T-cell (primary cell): ENCODE measurements at regions not wholly inside any gene's neighbourhood (a gene's known extent, or its start where the extent isn't known, plus 50 kb on each side); places are given as distances from the start of the nearest gene placed in this dataset.

Experiments
- ATAC-seq, 4 experiments: fragments of 200-7000 bp in 3 of 4; fragments of 150-1000 bp in 1 of 4; cut with Tn5 transposase; replicated peaks in 1 of 4; 1 replicate in 3 of 4; 2 replicates in 1 of 4; pipeline ENCODE4 v1.10.0; 2021; ENCODE audit warnings: moderate library complexity in 3 of 4, mild to moderate bottlenecking in 2 of 4, moderate number of reproducible peaks in 1 of 4
- CTCF ChIA-PET, 2 donors: fragments of 300-600 bp; sonication (Branson Sonifier 250); formaldehyde crosslinking; loops; one replicate each; lab custom pipeline; 2022; ENCODE audit warnings: antibody characterized with exemption in 2 of 2; lab: Charles Lee
- POLR2A ChIA-PET, 2 donors: fragments of 300-600 bp; sonication (Branson Sonifier 250); formaldehyde crosslinking; loops; one replicate each; lab custom pipeline; 2022; ENCODE audit warnings: antibody characterized with exemption in 2 of 2; lab: Charles Lee
- DNase-seq, 35 experiments: peaks; one replicate each; pipeline versions ENCODE4 v3.0.0 to v3.0.0-alpha.2; 2013 to 2023
- H3K27ac ChIP-seq: one replicate; pipeline ENCODE4 v1.5.1; 2013; ENCODE audit warnings: low read length
- H3K27me3 ChIP-seq, 2 experiments: replicated peaks in 1 of 2; 1 replicate in 1 of 2; 2 replicates in 1 of 2; pipeline versions ENCODE4 v1.6.1 to v1.7.0; 2013; ENCODE audit warnings: low read length in 1 of 2, mixed read lengths in 1 of 2; ENCODE audit not compliant: control insufficient read depth in 2 of 2, insufficient read depth in 2 of 2; ENCODE audit errors: extremely low read depth in 1 of 2
- H3K36me3 ChIP-seq, 2 donors: 1 replicate in 1 of 2; 2 replicates in 1 of 2; pipeline versions ENCODE4 v1.6.1 to v1.7.0; 2013; ENCODE audit warnings: low read length in 1 of 2; ENCODE audit not compliant: control insufficient read depth in 2 of 2, insufficient read depth in 1 of 2; ENCODE audit errors: extremely low read depth in 1 of 2
- H3K4me1 ChIP-seq, 2 experiments: 1 replicate in 1 of 2; 2 replicates in 1 of 2; pipeline versions ENCODE4 v1.6.1 to v1.7.0; 2013; ENCODE audit warnings: low read length in 2 of 2, mixed read lengths in 1 of 2; ENCODE audit not compliant: insufficient read depth in 2 of 2, control insufficient read depth in 1 of 2; ENCODE audit errors: extremely low read depth in 1 of 2
- H3K4me3 ChIP-seq, 2 donors: 1 replicate in 1 of 2; 2 replicates in 1 of 2; pipeline versions ENCODE4 v1.5.1 to v1.7.0; 2013; ENCODE audit warnings: mild to moderate bottlenecking in 2 of 2, low read length in 1 of 2, moderate library complexity in 1 of 2; ENCODE audit not compliant: control insufficient read depth in 1 of 2; ENCODE audit errors: extremely low read depth in 1 of 2
- H3K9me3 ChIP-seq: 2 replicates; pipeline ENCODE4 v1.7.0; 2013
- H3K27ac Mint-ChIP-seq, 2 donors: one replicate each; pipeline ENCODE4 v1.8.0; 2020 to 2021; ENCODE audit warnings: mild to moderate bottlenecking in 2 of 2, mixed read lengths in 2 of 2
- H3K27me3 Mint-ChIP-seq, 2 donors: one replicate each; pipeline ENCODE4 v1.8.0; 2021 to 2022; ENCODE audit warnings: mixed read lengths in 2 of 2
- H3K36me3 Mint-ChIP-seq: one replicate; pipeline ENCODE4 v1.8.0; 2021; ENCODE audit warnings: mixed read lengths
- H3K4me1 Mint-ChIP-seq, 3 donors: one replicate each; pipeline ENCODE4 v1.8.0; 2020 to 2022; ENCODE audit warnings: mixed read lengths in 3 of 3, mild to moderate bottlenecking in 1 of 3
- H3K4me3 Mint-ChIP-seq, 3 donors: one replicate each; pipeline ENCODE4 v1.8.0; 2020 to 2022; ENCODE audit warnings: mild to moderate bottlenecking in 3 of 3, mixed read lengths in 3 of 3, moderate library complexity in 3 of 3
- H3K9me3 Mint-ChIP-seq, 3 donors: one replicate each; pipeline ENCODE4 v1.8.0; 2020 to 2022; ENCODE audit warnings: mixed read lengths in 3 of 3
- WGBS: methylation state at CpG from one replicate; pipeline ENCODE4 v1.1.5; 2013; ENCODE audit warnings: missing lambda C conversion rate; ENCODE audit not compliant: insufficient coverage; 5-methylcytosine and 5-hydroxymethylcytosine counted together

GRCh38 chr15:96403071-96403470 lies 72.6 kb downstream of the NR2F2 start:
- H3K27ac Mint-ChIP-seq, result no peak overlapping the region
- no peaks in the 10 kb centered on the region for H3K4me1 ChIP-seq
- no peak overlapping the region for H3K27ac ChIP-seq
- DNase-seq (no peak), ATAC-seq (no peak)
- ChIA-PET POLR2A (no interaction called here), CTCF (no interaction called here)
- no peaks in the 10 kb centered on the region for H3K36me3 Mint-ChIP-seq
- H3K4me1 Mint-ChIP-seq, result no peaks in the 10 kb centered on the region
- H3K4me3 Mint-ChIP-seq, result no peak overlapping the region
- no peaks in the 10 kb centered on the region for H3K36me3 ChIP-seq
- peaks cover 31 to 39% of the 10 kb centered on the region in 2 donors for H3K27me3 Mint-ChIP-seq
- WGBS, result no CpG with 5 or more reads among the region's 1 CpG
- H3K9me3 Mint-ChIP-seq, result no peaks in the 10 kb centered on the region
- peaks cover 6 to 7% of the 10 kb centered on the region in 2 experiments for H3K27me3 ChIP-seq
- no peaks in the 10 kb centered on the region for H3K9me3 ChIP-seq
- no peak overlapping the region for H3K4me3 ChIP-seq

- Histone ChIP-seq H3K9me3 (no peaks in the 10 kb centered on the region), H3K4me1 (peaks cover 0 to 2% of the 10 kb centered on the region in 2 experiments), H3K27ac (no peak overlapping the region), H3K27me3 (peaks cover 7 to 16% of the 10 kb centered on the region in 2 experiments), H3K36me3 (no peaks in the 10 kb centered on the region), H3K4me3 (no peak overlapping the region)
- ChIA-PET CTCF (no interaction called here), POLR2A (no interaction called here)
- no peaks in the 10 kb centered on the region for H3K9me3 Mint-ChIP-seq
- H3K27ac Mint-ChIP-seq, result no peak overlapping the region
- no peak for ATAC-seq
- peaks cover 40 to 41% of the 10 kb centered on the region in 2 donors for H3K27me3 Mint-ChIP-seq
- no peak for DNase-seq
- WGBS, result no CpG with 5 or more reads among the region's 1 CpG
- no peak overlapping the region for H3K4me3 Mint-ChIP-seq
- peaks cover 0 to 2% (median under 1%) of the 10 kb centered on the region in 3 donors for H3K4me1 Mint-ChIP-seq
- H3K36me3 Mint-ChIP-seq, result no peaks in the 10 kb centered on the region
Measured at GRCh38 chr15:96403932-96404331, 73.4 kb downstream of the NR2F2 start.

- Histone ChIP-seq H3K27me3 (peaks cover 8 to 22% of the 10 kb centered on the region in 2 experiments), H3K4me3 (no peak overlapping the region), H3K9me3 (no peaks in the 10 kb centered on the region), H3K36me3 (no peaks in the 10 kb centered on the region), H3K27ac (no peak overlapping the region), H3K4me1 (peaks cover 0 to 2% of the 10 kb centered on the region in 2 experiments)
- no peak overlapping the region for H3K4me3 Mint-ChIP-seq
- no CpG with 5 or more reads among the region's 2 CpGs for WGBS
- peaks cover 2 to 4% (median 2%) of the 10 kb centered on the region in 3 donors for H3K4me1 Mint-ChIP-seq
- no peaks in the 10 kb centered on the region for H3K9me3 Mint-ChIP-seq
- ChIA-PET CTCF (no interaction called here), POLR2A (interaction anchor here in 1 of 2 donors (0.5 kb wide), 1 partner anchor 1041 kb away, joined by 3 read pairs; no protein-coding TSS in a partner anchor)
- peaks cover 40 to 43% of the 10 kb centered on the region in 2 donors for H3K27me3 Mint-ChIP-seq
- ATAC-seq (no peak), DNase-seq (no peak)
- H3K36me3 Mint-ChIP-seq, result no peaks in the 10 kb centered on the region
- H3K27ac Mint-ChIP-seq, result no peak overlapping the region
Measured at GRCh38 chr15:96404560-96404959, 74.1 kb downstream of the NR2F2 start.

GRCh38 chr15:96406291-96406690 lies 75.8 kb downstream of the NR2F2 start:
- Mint-ChIP-seq H3K27ac (no peak overlapping the region), H3K36me3 (no peaks in the 10 kb centered on the region), H3K4me3 (no peak overlapping the region), H3K9me3 (no peaks in the 10 kb centered on the region), H3K4me1 (peaks cover 2 to 4% (median 2%) of the 10 kb centered on the region in 3 donors), H3K27me3 (peaks cover 55 to 58% of the 10 kb centered on the region in 2 donors)
- ChIA-PET CTCF (no interaction called here), POLR2A (no interaction called here)
- H3K4me3 ChIP-seq, result no peak overlapping the region
- H3K27ac ChIP-seq, result no peak overlapping the region
- DNase-seq, result no peak
- peaks cover 0 to 2% of the 10 kb centered on the region in 2 experiments for H3K4me1 ChIP-seq
- WGBS, result no CpG with 5 or more reads among the region's 3 CpGs
- no peaks in the 10 kb centered on the region for H3K9me3 ChIP-seq
- H3K36me3 ChIP-seq, result no peaks in the 10 kb centered on the region
- no peak for ATAC-seq
- H3K27me3 ChIP-seq, result peaks cover 9 to 31% of the 10 kb centered on the region in 2 experiments

GRCh38 chr15:96406701-96407100 lies 76.2 kb downstream of the NR2F2 start:
- peaks cover 0 to 2% of the 10 kb centered on the region in 2 experiments for H3K4me1 ChIP-seq
- DNase-seq (no peak), ATAC-seq (no peak)
- peaks cover 58 to 60% of the 10 kb centered on the region in 2 donors for H3K27me3 Mint-ChIP-seq
- H3K27ac Mint-ChIP-seq, result no peak overlapping the region
- H3K9me3 Mint-ChIP-seq, result no peaks in the 10 kb centered on the region
- no peak overlapping the region for H3K4me3 Mint-ChIP-seq
- H3K27me3 ChIP-seq, result peaks cover 14 to 31% of the 10 kb centered on the region in 2 experiments
- H3K36me3 ChIP-seq, result no peaks in the 10 kb centered on the region
- no peak overlapping the region for H3K27ac ChIP-seq
- no peaks in the 10 kb centered on the region for H3K36me3 Mint-ChIP-seq
- H3K9me3 ChIP-seq, result no peaks in the 10 kb centered on the region
- H3K4me1 Mint-ChIP-seq, result peaks cover 2 to 4% (median 2%) of the 10 kb centered on the region in 3 donors
- 79% methylated on average over 2 of the region's 7 CpGs for WGBS
- POLR2A ChIA-PET, result no interaction called here
- CTCF ChIA-PET, result no interaction called here
- no peak overlapping the region for H3K4me3 ChIP-seq

GRCh38 chr15:96407482-96407881 lies 77.0 kb downstream of the NR2F2 start:
- H3K4me3 ChIP-seq, result no peak overlapping the region
- no peak overlapping the region for H3K27ac Mint-ChIP-seq
- H3K27me3 ChIP-seq, result peaks cover 15 to 31% of the 10 kb centered on the region in 2 experiments
- DNase-seq, result no peak
- no CpG with 5 or more reads among the region's 2 CpGs for WGBS
- H3K4me1 Mint-ChIP-seq, result peaks cover 2 to 4% (median 2%) of the 10 kb centered on the region in 3 donors
- POLR2A ChIA-PET, result no interaction called here
- no peaks in the 10 kb centered on the region for H3K36me3 Mint-ChIP-seq
- H3K27me3 Mint-ChIP-seq, result peaks cover 60% of the 10 kb centered on the region in 2 donors
- H3K9me3 Mint-ChIP-seq, result no peaks in the 10 kb centered on the region
- CTCF ChIA-PET, result no interaction called here
- no peak for ATAC-seq
- no peak overlapping the region for H3K27ac ChIP-seq
- no peak overlapping the region for H3K4me3 Mint-ChIP-seq
- no peaks in the 10 kb centered on the region for H3K9me3 ChIP-seq
- H3K4me1 ChIP-seq, result peaks cover 0 to 2% of the 10 kb centered on the region in 2 experiments
- no peaks in the 10 kb centered on the region for H3K36me3 ChIP-seq
